GM21825 (cell line): ENCODE measurements at regions not wholly inside any gene's neighbourhood (a gene's known extent, or its start where the extent isn't known, plus 50 kb on each side); places are given as distances from the start of the nearest gene placed in this dataset.
"Not testable (repeated sequence)": the region's sequence is repeated elsewhere in the genome, so short reads cannot be mapped to it uniquely, and the experiment has no call there.

ENCODE experiments used
- ATAC-seq: cut with Tn5 transposase; IDR thresholded peaks from one replicate; pipeline ENCODE4 v1.9.1; 2021; ENCODE audit warnings: mild to moderate bottlenecking, moderate library complexity; ENCODE audit not compliant: unreplicated experiment

- no peak for ATAC-seq
Measured at GRCh38 chr12:72723732-72724131, 451.6 kb downstream of the TRHDE start.

- no peak for ATAC-seq
Measured at GRCh38 chr12:72729451-72730010, 457.4 kb downstream of the TRHDE start.

- ATAC-seq, result no peak
Measured at GRCh38 chr12:72734581-72734980, 462.4 kb downstream of the TRHDE start.

GRCh38 chr12:72738811-72739210 is 466.6 kb downstream of the TRHDE start:
- ATAC-seq, result no peak

- ATAC-seq, result no peak
Measured at GRCh38 chr12:72740064-72740463, 467.9 kb downstream of the TRHDE start.

- ATAC-seq, result no peak
Measured at GRCh38 chr12:72742568-72742967, 470.4 kb downstream of the TRHDE start.

GRCh38 chr12:72746048-72746447 is 473.9 kb downstream of the TRHDE start:
- no peak for ATAC-seq

- no peak for ATAC-seq
Measured at GRCh38 chr12:72747111-72747849, 475.1 kb downstream of the TRHDE start.

- ATAC-seq, result no peak
Measured at GRCh38 chr12:72748971-72749370, 476.8 kb downstream of the TRHDE start.

GRCh38 chr12:72753571-72753970 is 481.4 kb downstream of the TRHDE start:
- ATAC-seq, result no peak

- ATAC-seq, result not testable (repeated sequence)
Measured at GRCh38 chr12:72754026-72754425, 481.9 kb downstream of the TRHDE start.

GRCh38 chr12:72766517-72766916 is 494.3 kb downstream of the TRHDE start:
- ATAC-seq, result no peak

GRCh38 chr12:72774023-72774422 is 501.9 kb downstream of the TRHDE start:
- ATAC-seq, result no peak

- no peak for ATAC-seq
Measured at GRCh38 chr12:72777806-72778205, 505.6 kb downstream of the TRHDE start.

- ATAC-seq, result no peak
Measured at GRCh38 chr12:72790273-72790672, 518.1 kb downstream of the TRHDE start.

GRCh38 chr12:72792889-72793288 is 520.7 kb downstream of the TRHDE start:
- ATAC-seq, result no peak

- ATAC-seq, result no peak
Measured at GRCh38 chr12:72793796-72794195, 521.6 kb downstream of the TRHDE start.

- no peak for ATAC-seq
Measured at GRCh38 chr12:72815421-72815820, 543.3 kb downstream of the TRHDE start.

GRCh38 chr12:72828662-72829324 is 556.6 kb downstream of the TRHDE start:
- no peak for ATAC-seq

- no peak for ATAC-seq
Measured at GRCh38 chr12:72829838-72830237, 557.7 kb downstream of the TRHDE start.

- no peak for ATAC-seq
Measured at GRCh38 chr12:72832024-72832423, 559.9 kb downstream of the TRHDE start.

GRCh38 chr12:72836194-72836593 is 564.0 kb downstream of the TRHDE start:
- no peak for ATAC-seq
